ENCODE measurements at regions not wholly inside any gene's neighbourhood (a gene's known extent, or its start where the extent isn't known, plus 50 kb on each side); places are given as distances from the start of the nearest gene placed in this dataset.

- no peak overlapping the region for H3K4me3 ChIP-seq (ENCODE audit: low read depth, low read length)
- TF ChIP-seq CTCF (IDR thresholded peaks at IDR 0.05; ENCODE audit: borderline replicate concordance, insufficient read depth, low read depth, low read length), result no peak
Observed at GRCh38 chr2:209189893-209190292, 234.0 kb upstream of the MAP2 start.

DNA sequence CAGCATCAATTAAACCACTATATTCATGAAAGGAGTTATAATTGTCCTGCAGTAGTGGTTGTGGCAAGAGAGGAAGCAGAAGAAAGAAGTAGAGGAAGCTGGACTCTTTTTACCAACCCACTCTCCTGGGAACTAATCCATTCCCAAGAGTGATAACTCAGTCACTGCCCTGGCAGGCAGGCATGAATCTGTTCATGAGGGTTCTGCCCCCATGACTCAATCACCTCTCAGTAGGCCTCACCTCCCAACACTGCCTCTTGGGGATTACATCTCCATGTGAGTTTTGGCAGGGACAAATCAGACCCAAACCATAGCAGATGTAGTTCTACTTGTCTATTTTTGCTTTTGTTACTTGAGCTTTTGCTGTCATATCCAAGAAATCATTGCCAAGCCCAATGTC, 232.7 kb upstream of the MAP2 start:
- no peak overlapping the region for H3K4me3 ChIP-seq (ENCODE audit: low read depth, low read length)

DNA sequence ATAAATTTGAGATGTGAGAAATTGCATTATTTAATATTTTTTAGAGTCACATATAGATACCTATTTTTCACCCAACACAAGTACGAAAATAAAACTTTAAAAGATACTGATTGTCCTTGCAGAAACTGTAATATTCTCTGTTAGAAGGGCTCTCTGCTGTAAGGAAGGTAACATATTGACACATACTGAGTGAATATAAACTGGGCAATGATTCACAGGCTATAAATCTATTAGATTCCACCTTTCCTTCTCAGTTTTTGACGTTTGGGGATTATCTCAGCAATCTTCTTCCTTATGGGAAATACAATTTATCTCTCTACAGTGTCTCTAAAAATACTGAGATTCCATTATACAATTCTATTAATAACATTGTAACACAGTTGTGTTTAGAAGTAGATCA, 229.1 kb upstream of the MAP2 start:
- TF ChIP-seq CTCF (IDR thresholded peaks at IDR 0.05; ENCODE audit: borderline replicate concordance, insufficient read depth, low read depth, low read length), result no peak
- H3K4me3 ChIP-seq (ENCODE audit: low read depth, low read length), result no peak overlapping the region

More for the DNA sequence above, 232.7 kb upstream of the MAP2 start:
- TF ChIP-seq CTCF (IDR thresholded peaks at IDR 0.05; ENCODE audit: borderline replicate concordance, insufficient read depth, low read depth, low read length), result no peak

DNA sequence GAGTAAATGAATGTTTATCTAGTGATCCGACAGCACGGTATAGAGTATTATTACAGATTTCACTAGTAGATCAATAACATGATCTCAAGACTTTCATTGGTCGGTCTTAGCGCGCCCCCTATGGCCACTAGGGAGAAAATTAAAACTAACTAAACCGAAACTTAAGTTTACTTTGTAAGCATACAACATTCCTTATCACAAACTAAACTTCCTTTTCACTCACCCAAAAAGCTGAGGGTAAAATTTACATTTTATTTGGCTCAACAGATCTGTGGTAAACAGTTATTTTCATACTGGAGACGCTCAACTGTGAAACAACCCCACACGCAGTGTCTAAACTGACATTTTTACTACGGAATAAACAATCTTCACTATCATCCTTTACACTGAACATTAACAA, 215.6 kb upstream of the MAP2 start:
- peak; percentile 61; the same call in 1 of the 2 replicates for TF ChIP-seq CTCF (IDR thresholded peaks at IDR 0.05; ENCODE audit: borderline replicate concordance, insufficient read depth, low read depth, low read length)
- no peak overlapping the region for H3K4me3 ChIP-seq (ENCODE audit: low read depth, low read length)

- TF ChIP-seq CTCF (IDR thresholded peaks at IDR 0.05; ENCODE audit: borderline replicate concordance, insufficient read depth, low read depth, low read length), result no peak
- H3K4me3 ChIP-seq (ENCODE audit: low read depth, low read length), result no peak overlapping the region
Observed at GRCh38 chr2:209209943-209210342, 213.9 kb upstream of the MAP2 start.

GRCh38 chr2:209230560-209230959, 193.3 kb upstream of the MAP2 start:
- TF ChIP-seq CTCF (IDR thresholded peaks at IDR 0.05; ENCODE audit: borderline replicate concordance, insufficient read depth, low read depth, low read length), result no peak

GRCh38 chr2:209236377-209236776, 187.5 kb upstream of the MAP2 start:
- H3K4me3 ChIP-seq (ENCODE audit: low read depth, low read length), result no peak overlapping the region
- no peak for TF ChIP-seq CTCF (IDR thresholded peaks at IDR 0.05; ENCODE audit: borderline replicate concordance, insufficient read depth, low read depth, low read length)

More at GRCh38 chr2:209230560-209230959, 193.3 kb upstream of the MAP2 start:
- H3K4me3 ChIP-seq (ENCODE audit: low read depth, low read length), result no peak overlapping the region

Data from GM12875 (cell line).